Activated CD8-positive, alpha-beta T cell treated with anti-CD3 and anti-CD28 coated beads for 36 hours (primary cell): ENCODE measurements at regions not wholly inside any gene's neighbourhood (a gene's known extent, or its start where the extent isn't known, plus 50 kb on each side); places are given as distances from the start of the nearest gene placed in this dataset.

Source experiments
- ATAC-seq: fragments of 200-7000 bp; cut with Tn5 transposase; one replicate; pipeline ENCODE4 v1.10.0; 2021; ENCODE audit warnings: mild to moderate bottlenecking, moderate library complexity
- CTCF ChIA-PET: fragments of 350-600 bp; sonication (Branson Sonifier 250); formaldehyde crosslinking; loops from one replicate; lab custom pipeline; 2021; ENCODE audit warnings: antibody characterized with exemption; lab: Charles Lee
- POLR2A ChIA-PET: fragments of 350-600 bp; sonication (Branson Sonifier 250); formaldehyde crosslinking; loops from one replicate; lab custom pipeline; 2021; ENCODE audit warnings: antibody characterized with exemption; lab: Charles Lee
- DNase-seq: peaks from one replicate; pipeline ENCODE4 v3.0.0-alpha.2; 2020
- H3K27ac Mint-ChIP-seq: one replicate; pipeline ENCODE4 v1.8.0; 2021; ENCODE audit warnings: mild to moderate bottlenecking, mixed read lengths
- H3K27me3 Mint-ChIP-seq: one replicate; pipeline ENCODE4 v1.8.0; 2021; ENCODE audit warnings: mixed read lengths
- H3K36me3 Mint-ChIP-seq: one replicate; pipeline ENCODE4 v1.8.0; 2021; ENCODE audit warnings: low read depth, mixed read lengths
- H3K4me1 Mint-ChIP-seq: one replicate; pipeline ENCODE4 v1.8.0; 2021; ENCODE audit warnings: low read depth, mixed read lengths
- H3K4me3 Mint-ChIP-seq: one replicate; pipeline ENCODE4 v1.8.0; 2021; ENCODE audit warnings: mild to moderate bottlenecking, moderate library complexity, mixed read lengths
- H3K9me3 Mint-ChIP-seq: one replicate; pipeline ENCODE4 v1.8.0; 2021; ENCODE audit warnings: mixed read lengths
- intact Hi-C: fragments of 100-400 bp; cut with micrococcal nuclease; formaldehyde crosslinking; loops from one replicate; pipeline ENCODE4 v1.10.0; 2022
- TF ChIP-seq, protein P1 (sequence below): fragments of 200-600 bp; IDR thresholded peaks from one replicate; pipeline ENCODE4 v1.8.0; 2022; ENCODE audit warnings: antibody characterized with exemption, mild to moderate bottlenecking

DNA sequence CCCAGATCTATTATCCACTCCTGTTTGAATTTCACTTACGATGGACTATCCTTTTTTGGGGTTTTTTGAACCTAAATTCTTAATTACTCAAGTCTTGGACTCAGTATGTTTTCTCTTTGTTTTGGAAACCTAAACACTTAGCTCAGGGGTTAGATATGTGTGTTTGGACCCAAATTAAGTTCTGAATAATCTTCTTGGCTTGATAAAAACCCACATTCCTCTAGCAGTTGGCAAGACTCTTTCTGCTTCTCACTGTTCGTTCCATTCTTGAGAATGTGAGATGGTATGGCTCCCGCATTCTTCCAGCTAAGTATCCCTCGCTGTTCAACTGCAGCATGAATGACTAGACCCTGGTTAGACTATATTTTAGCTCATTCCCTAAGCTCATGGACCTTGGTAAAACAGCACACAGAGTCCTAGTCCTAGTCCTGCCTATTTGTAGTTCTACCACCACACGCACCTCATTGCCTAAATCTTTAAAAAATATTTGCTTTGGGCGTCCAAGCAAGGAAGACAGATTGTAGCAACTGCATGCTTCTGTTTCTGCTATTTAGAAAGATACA is 860.0 kb downstream of the RPS29 start:
- no peaks in the 10 kb centered on the region for H3K36me3 Mint-ChIP-seq
- TF ChIP-seq, protein P1, sequence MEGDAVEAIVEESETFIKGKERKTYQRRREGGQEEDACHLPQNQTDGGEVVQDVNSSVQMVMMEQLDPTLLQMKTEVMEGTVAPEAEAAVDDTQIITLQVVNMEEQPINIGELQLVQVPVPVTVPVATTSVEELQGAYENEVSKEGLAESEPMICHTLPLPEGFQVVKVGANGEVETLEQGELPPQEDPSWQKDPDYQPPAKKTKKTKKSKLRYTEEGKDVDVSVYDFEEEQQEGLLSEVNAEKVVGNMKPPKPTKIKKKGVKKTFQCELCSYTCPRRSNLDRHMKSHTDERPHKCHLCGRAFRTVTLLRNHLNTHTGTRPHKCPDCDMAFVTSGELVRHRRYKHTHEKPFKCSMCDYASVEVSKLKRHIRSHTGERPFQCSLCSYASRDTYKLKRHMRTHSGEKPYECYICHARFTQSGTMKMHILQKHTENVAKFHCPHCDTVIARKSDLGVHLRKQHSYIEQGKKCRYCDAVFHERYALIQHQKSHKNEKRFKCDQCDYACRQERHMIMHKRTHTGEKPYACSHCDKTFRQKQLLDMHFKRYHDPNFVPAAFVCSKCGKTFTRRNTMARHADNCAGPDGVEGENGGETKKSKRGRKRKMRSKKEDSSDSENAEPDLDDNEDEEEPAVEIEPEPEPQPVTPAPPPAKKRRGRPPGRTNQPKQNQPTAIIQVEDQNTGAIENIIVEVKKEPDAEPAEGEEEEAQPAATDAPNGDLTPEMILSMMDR = no peak
- no peak overlapping the region for H3K27ac Mint-ChIP-seq
- ChIA-PET POLR2A (no interaction called here), CTCF (interaction anchor here (0.8 kb wide), 1 partner anchor 43 kb away, joined by 3 read pairs; no protein-coding TSS in a partner anchor)
- H3K9me3 Mint-ChIP-seq = peaks cover 1% of the 10 kb centered on the region
- no peak for DNase-seq
- no peaks in the 10 kb centered on the region for H3K27me3 Mint-ChIP-seq
- H3K4me1 Mint-ChIP-seq = no peaks in the 10 kb centered on the region
- intact Hi-C loops = no loop called here
- no peak overlapping the region for H3K4me3 Mint-ChIP-seq
- no peak for ATAC-seq

- DNase-seq = no peak
- ChIA-PET POLR2A (no interaction called here), CTCF (interaction anchor here (0.8 kb wide), 1 partner anchor 44 kb away, joined by 3 read pairs; no protein-coding TSS in a partner anchor)
- no peak for ATAC-seq
- Mint-ChIP-seq H3K4me3 (no peak overlapping the region), H3K36me3 (no peaks in the 10 kb centered on the region), H3K9me3 (peaks cover 1% of the 10 kb centered on the region), H3K4me1 (no peaks in the 10 kb centered on the region), H3K27me3 (no peaks in the 10 kb centered on the region), H3K27ac (no peak overlapping the region)
- TF ChIP-seq, protein P1 = no peak
- intact Hi-C loops = no loop called here
Measured at GRCh38 chr14:48725051-48725734, 861.0 kb downstream of the RPS29 start.

DNA sequence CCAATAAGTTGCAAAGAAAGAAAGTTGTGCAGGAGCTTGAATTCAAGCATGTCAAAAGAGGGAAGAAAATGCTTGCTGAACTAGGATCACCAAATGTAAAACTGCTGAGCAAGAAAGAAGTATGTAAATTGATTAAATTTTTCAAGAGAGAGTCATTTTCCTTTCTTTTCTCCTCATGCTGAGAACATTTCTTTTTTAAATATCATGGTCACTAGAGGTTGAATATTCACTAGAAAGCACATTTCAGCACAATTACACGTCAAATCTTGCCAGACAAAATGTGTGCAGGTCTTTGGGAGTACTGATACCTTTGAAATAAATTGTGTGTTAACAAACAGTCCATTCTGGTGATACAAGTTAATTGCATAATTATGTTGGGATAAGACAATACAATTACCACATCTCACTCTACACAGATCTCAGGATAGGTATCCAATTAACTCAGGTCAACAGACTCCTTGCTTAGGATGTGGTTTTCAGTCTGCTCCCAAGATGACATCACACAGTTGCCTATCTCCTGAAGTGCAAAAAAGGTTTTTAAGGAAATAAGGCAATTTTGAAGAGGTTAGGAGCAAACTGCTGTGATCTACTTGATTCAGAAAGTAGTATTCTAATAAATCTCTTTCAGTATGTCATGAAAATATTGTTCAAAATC is 862.2 kb downstream of the RPS29 start:
- intact Hi-C loops = no loop called here
- DNase-seq (no peak), ATAC-seq (no peak)
- peaks cover 1% of the 10 kb centered on the region for H3K9me3 Mint-ChIP-seq
- POLR2A ChIA-PET = no interaction called here
- no peaks in the 10 kb centered on the region for H3K4me1 Mint-ChIP-seq
- H3K36me3 Mint-ChIP-seq = no peaks in the 10 kb centered on the region
- H3K27ac Mint-ChIP-seq = no peak overlapping the region
- H3K4me3 Mint-ChIP-seq = no peak overlapping the region
- no peaks in the 10 kb centered on the region for H3K27me3 Mint-ChIP-seq
- TF ChIP-seq, protein P1 = no peak
- CTCF ChIA-PET = interaction anchor here (0.7 kb wide), 1 partner anchor 10 kb away, joined by 3 read pairs; no protein-coding TSS in a partner anchor

DNA sequence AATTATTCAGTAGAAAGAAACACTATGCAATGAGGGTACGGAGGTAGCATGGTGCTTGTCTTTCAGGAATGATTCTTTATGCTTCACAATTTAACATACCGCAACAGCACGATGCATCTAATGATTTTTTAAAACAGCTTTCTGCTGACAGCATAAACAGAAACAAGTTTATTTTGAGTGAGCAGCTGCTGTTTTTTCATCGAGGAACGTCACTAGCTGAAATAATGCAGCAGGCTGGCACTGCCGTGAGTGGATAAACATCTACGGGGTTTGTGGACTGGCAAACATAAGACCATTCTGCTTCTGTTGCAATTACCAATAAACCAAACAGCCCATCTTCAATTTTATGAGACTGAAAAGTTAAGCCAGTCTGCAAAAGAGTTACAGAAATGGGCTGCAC is 871.8 kb downstream of the RPS29 start:
- intact Hi-C loops = no loop called here
- no peak overlapping the region for H3K27ac Mint-ChIP-seq
- no peaks in the 10 kb centered on the region for H3K4me1 Mint-ChIP-seq
- TF ChIP-seq, protein P1 = no peak
- no peak for ATAC-seq
- H3K27me3 Mint-ChIP-seq = no peaks in the 10 kb centered on the region
- no peak for DNase-seq
- POLR2A ChIA-PET = no interaction called here
- CTCF ChIA-PET = no interaction called here
- peaks cover 6% of the 10 kb centered on the region for H3K9me3 Mint-ChIP-seq
- H3K36me3 Mint-ChIP-seq = no peaks in the 10 kb centered on the region
- H3K4me3 Mint-ChIP-seq = no peak overlapping the region

GRCh38 chr14:48710133-48710532 is 876.0 kb downstream of the RPS29 start:
- ATAC-seq = no peak
- DNase-seq = no peak
- POLR2A ChIA-PET = no interaction called here
- Mint-ChIP-seq H3K27ac (no peak overlapping the region), H3K4me3 (no peak overlapping the region), H3K4me1 (no peaks in the 10 kb centered on the region), H3K27me3 (no peaks in the 10 kb centered on the region), H3K9me3 (peaks cover 3% of the 10 kb centered on the region), H3K36me3 (no peaks in the 10 kb centered on the region)
- TF ChIP-seq, protein P1 = no peak
- CTCF ChIA-PET = no interaction called here
- intact Hi-C loops = no loop called here
